ENCODE measurements at regions not wholly inside any gene's neighbourhood (a gene's known extent, or its start where the extent isn't known, plus 50 kb on each side); places are given as distances from the start of the nearest gene placed in this dataset.

GRCh38 chr6:48774276-48774675, 663.3 kb upstream of the PTCHD4 start:
- no peaks in the 10 kb centered on the region for H3K9me3 Mint-ChIP-seq
- no peak overlapping the region for H3K27ac Mint-ChIP-seq
- no peaks in the 10 kb centered on the region for H3K4me1 Mint-ChIP-seq
- H3K36me3 Mint-ChIP-seq (ENCODE audit: low read depth), result no peaks in the 10 kb centered on the region
- no peak for DNase-seq
- no peak overlapping the region for H3K4me3 Mint-ChIP-seq
- peaks cover 6% of the 10 kb centered on the region for H3K27me3 Mint-ChIP-seq (ENCODE audit: low read depth, poor library complexity)
- no peak for TF ChIP-seq CTCF (IDR thresholded peaks at IDR 0.05)

GRCh38 chr6:48766349-48766748, 655.4 kb upstream of the PTCHD4 start:
- Mint-ChIP-seq H3K4me3 (no peak overlapping the region), H3K27ac (no peak overlapping the region), H3K4me1 (no peaks in the 10 kb centered on the region), H3K36me3 (ENCODE audit: low read depth) (no peaks in the 10 kb centered on the region), H3K27me3 (ENCODE audit: low read depth, poor library complexity) (peaks cover 2% of the 10 kb centered on the region), H3K9me3 (no peaks in the 10 kb centered on the region)
- TF ChIP-seq CTCF (IDR thresholded peaks at IDR 0.05), result no peak
- no peak for DNase-seq

- Mint-ChIP-seq H3K27me3 (ENCODE audit: low read depth, poor library complexity) (peaks cover 2% of the 10 kb centered on the region), H3K36me3 (ENCODE audit: low read depth) (no peaks in the 10 kb centered on the region), H3K4me1 (no peaks in the 10 kb centered on the region), H3K9me3 (no peaks in the 10 kb centered on the region), H3K27ac (no peak overlapping the region), H3K4me3 (no peak overlapping the region)
- TF ChIP-seq CTCF (IDR thresholded peaks at IDR 0.05), result peak; percentile 65
- peak; percentile 35 for DNase-seq
Measured at GRCh38 chr6:48765352-48765961, 654.5 kb upstream of the PTCHD4 start.

- no peak for DNase-seq
- no peak for TF ChIP-seq CTCF (IDR thresholded peaks at IDR 0.05)
- no peaks in the 10 kb centered on the region for H3K4me1 Mint-ChIP-seq
- no peaks in the 10 kb centered on the region for H3K36me3 Mint-ChIP-seq (ENCODE audit: low read depth)
- H3K4me3 Mint-ChIP-seq, result no peak overlapping the region
- H3K27me3 Mint-ChIP-seq (ENCODE audit: low read depth, poor library complexity), result no peaks in the 10 kb centered on the region
- H3K27ac Mint-ChIP-seq, result no peak overlapping the region
- H3K9me3 Mint-ChIP-seq, result no peaks in the 10 kb centered on the region
Measured at GRCh38 chr6:48764286-48765044, 653.5 kb upstream of the PTCHD4 start.

GRCh38 chr6:48757661-48758060, 646.7 kb upstream of the PTCHD4 start:
- no peaks in the 10 kb centered on the region for H3K9me3 Mint-ChIP-seq
- no peaks in the 10 kb centered on the region for H3K27me3 Mint-ChIP-seq (ENCODE audit: low read depth, poor library complexity)
- H3K4me1 Mint-ChIP-seq, result no peaks in the 10 kb centered on the region
- H3K27ac Mint-ChIP-seq, result no peak overlapping the region
- no peak overlapping the region for H3K4me3 Mint-ChIP-seq
- DNase-seq, result no peak
- TF ChIP-seq CTCF (IDR thresholded peaks at IDR 0.05), result no peak
- no peaks in the 10 kb centered on the region for H3K36me3 Mint-ChIP-seq (ENCODE audit: low read depth)

GRCh38 chr6:48755315-48755714, 644.3 kb upstream of the PTCHD4 start:
- H3K36me3 Mint-ChIP-seq (ENCODE audit: low read depth), result no peaks in the 10 kb centered on the region
- no peak for DNase-seq
- H3K9me3 Mint-ChIP-seq, result no peaks in the 10 kb centered on the region
- H3K27me3 Mint-ChIP-seq (ENCODE audit: low read depth, poor library complexity), result no peaks in the 10 kb centered on the region
- H3K4me3 Mint-ChIP-seq, result no peak overlapping the region
- no peaks in the 10 kb centered on the region for H3K4me1 Mint-ChIP-seq
- no peak overlapping the region for H3K27ac Mint-ChIP-seq
- TF ChIP-seq CTCF (IDR thresholded peaks at IDR 0.05), result no peak
